Ecto neural progenitor cell (in vitro differentiated cells): ENCODE measurements at regions not wholly inside any gene's neighbourhood (a gene's known extent, or its start where the extent isn't known, plus 50 kb on each side); places are given as distances from the start of the nearest gene placed in this dataset.

Experiments used
- DNase-seq: peaks from one replicate; pipeline ENCODE4 v3.0.0-alpha.2; 2018; ENCODE audit warnings: low spot score

DNA sequence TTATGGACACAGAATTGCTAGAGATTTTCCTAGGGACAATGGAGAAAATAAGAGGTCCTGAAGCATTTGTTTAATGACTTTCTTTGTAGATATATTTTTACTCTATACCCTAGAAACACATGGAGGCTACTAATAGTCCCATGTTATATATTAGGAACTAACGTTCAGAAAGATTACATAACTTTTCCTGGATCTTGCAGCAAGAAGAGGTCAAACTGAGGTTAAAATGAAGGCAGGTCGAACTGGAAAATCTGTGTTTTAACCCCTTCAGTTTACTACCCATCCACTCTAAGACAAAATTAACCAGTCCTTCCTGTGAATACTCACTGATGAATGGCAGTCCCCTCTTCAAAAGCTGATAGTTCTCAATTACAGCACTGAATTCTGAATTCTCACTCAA is 1415.8 kb upstream of the CELF4 start:
- no peak for DNase-seq

DNA sequence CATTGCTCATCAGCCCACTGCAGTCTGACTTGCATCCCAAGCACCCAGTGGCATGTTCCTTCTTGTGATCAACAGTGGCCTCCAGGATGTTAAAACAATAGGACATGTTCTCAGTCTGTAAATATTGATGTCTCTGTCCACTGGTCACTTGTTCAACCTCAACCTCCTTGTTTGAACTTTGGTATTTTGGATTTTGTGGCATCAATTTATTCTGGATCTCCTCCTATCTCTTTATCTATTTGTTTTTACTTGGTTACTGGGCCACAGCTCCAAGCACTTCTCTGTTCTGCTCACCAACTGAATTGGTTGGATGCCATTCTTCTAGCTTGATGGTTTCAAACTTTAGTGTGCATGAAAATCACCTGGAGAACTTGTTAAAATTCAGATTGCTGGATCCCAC is 1414.8 kb upstream of the CELF4 start:
- DNase-seq: no peak

DNA sequence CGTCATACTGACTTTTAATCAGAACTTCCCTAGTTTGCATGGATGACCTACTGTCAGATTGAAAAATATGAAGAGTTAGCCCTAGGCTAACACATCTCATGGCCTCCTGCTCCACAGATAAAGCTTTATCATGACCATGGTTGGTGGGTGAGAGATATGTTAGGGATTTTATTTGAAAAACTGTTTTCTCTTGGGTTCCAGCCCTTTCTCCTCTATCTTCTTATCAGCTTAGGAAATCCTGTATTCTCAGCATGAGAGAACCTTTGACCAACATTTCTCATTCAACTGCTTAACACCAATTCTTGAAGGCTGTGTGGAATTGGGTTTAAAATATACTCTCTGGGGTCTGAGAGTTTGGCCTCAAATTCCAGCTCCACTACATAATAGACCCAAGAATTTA is 1407.0 kb upstream of the CELF4 start:
- no peak for DNase-seq

DNA sequence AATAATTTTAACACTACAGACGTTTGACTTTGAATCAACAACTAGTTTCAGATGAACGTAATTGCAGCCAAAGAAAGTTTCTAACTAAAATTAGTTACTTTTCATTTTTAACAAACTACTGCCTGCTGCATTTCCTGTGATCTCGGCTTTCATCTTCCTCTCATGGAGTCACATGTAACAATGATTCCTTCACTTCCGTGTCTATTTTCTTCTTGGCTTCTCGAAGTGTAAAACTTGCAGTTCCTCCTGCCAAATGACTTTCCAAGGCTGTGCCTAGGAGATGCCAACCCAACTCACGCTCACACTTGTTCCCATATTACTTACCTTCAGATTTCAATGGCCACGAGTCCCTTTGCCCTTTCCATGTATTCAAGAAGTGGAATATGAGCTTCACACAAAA is 1406.3 kb upstream of the CELF4 start:
- no peak for DNase-seq

DNA sequence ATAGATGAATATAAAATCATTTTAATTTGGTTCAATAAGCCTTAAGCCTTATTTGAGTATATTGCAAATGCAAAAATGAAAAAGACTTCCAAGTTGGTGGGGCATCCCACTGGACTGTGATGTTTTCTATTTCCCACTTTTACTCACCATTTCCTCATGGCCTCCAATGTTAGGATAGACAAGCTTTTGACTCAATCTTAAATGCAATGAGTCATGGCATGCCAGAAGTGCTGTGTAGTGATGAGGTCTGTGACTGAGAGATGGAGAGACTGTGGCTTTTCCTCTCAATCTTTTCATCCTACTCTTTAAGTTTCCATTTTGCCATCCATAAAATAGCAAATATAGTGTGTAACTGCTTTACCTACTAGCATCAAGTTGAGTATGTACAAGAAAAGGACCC is 1401.2 kb upstream of the CELF4 start:
- DNase-seq: no peak

DNA sequence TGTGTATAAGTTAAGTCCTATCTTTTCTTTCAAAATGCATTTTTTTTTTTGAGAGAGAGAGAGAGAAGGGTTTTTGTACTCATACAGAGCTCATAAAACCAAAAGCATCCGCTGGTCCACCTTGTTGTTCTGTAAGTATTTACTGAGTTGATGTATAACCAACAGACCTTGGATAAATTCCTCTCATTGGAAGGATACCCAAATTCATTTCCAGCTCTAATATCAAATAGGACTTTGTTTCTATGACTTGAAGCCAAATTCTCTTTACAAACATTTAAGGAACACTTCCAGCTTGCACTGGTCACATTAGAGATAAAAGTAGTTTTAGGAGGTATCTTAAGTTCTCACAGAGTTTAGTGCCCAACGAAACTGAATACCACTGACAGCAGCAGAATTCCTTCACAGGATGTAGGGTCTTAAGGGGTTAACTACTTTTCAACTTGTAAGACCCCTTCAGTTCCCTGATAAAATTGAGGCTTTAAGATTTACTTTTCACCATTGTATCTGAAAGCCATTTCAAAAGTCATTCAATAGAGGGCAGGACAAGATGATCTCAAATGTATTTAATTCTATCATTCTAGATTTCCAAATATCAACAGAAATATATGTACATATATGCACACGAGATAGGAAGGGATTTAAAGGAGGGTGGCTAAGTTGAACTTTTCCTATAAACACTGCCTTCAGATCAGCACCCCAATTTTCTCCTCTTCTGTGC is 1398.5 kb upstream of the CELF4 start:
- DNase-seq: no peak

DNA sequence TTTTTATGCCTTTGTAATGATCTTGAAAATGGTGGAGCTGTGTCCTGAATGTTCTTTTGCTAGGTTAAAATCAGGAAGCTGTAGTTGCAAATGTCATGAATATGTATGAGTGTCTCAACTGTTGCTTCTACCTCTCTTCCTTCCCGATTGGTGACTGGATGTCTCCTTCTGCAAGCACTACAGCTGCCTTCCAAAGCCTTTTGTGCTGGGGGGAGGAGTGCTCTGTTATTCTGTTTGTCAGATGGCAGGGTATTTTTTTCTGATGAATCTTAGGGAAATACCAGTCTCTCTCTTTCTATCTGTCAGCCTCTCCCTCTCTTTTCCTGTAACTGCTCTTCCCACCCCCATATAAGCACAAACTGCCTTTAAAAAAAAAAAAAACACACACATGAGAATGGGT is 1396.3 kb upstream of the CELF4 start:
- DNase-seq: no peak

DNA sequence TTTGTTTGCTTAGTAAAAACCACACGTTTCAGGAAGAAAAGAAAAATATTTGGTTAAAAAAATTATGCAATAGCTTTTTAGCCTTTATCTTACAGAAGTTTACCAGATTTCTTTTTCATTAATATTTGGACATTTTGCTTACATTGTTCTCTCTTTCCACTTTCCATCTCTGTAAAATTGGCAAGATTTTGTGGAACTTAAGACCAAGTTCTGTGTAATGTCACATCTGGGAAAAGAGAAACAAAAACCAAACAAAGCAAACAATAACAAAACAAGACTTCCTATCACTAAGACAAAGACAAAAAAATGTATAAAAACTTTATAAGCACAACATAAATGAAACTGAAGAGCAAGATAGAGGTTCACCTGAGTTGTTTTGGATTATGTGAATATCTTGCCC is 1392.1 kb upstream of the CELF4 start:
- no peak for DNase-seq

DNA sequence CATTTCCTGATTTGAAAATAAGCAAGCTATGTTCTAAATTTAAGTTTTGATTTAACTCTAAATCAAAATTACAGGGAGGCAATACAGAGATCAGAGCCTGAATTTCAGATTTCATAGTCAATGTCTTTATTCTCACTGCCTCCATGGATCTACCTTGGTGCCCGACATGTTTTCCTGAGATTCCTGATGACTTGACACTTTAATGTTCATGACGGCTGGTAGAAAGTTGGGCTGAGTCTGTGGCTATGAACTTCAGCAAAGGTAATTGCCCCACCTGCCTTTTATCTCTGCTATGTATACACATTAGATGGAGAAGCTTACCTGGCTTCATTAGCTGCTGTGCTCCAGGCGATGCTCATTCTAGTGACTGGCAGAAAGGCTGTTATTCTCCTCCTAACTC is 1390.5 kb upstream of the CELF4 start:
- DNase-seq: no peak

DNA sequence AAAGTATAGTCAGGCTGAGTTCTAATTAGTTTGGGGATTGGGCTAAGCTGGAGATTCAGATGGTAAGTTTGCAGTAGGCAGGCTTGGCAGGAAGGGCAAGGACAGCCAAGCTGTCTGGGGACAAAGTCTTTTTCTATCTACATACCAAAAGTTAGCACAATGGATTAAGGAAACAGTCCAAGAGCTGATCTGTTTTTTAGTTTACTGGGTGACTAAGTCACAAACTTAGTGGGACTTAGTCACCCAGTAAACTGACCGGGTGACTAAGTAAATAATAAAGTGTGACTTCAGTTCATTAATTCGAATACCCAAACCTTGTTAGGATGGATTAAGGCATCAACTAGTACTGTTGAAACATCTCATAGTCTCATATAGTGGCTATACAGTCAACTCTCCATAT is 1386.0 kb upstream of the CELF4 start:
- DNase-seq: no peak

DNA sequence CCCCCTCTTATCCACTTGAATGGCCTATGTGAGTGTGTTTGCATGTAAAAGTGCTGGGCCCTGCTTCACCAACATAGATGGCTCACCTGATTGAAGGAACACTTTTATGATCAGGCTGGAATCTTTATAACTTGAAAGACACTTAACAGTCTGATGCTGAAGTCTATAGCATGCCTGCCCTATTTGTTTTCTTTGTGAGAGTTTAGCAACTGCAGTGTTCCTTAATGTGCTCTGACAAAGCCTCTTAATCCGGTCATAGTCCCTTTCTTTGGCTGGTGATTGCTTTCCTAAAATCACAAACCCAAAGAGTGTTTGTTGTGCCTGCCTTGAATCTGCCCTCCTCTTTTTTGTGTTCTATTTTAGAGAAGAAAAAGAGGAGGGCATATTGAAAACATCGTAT is 1382.8 kb upstream of the CELF4 start:
- DNase-seq: no peak

DNA sequence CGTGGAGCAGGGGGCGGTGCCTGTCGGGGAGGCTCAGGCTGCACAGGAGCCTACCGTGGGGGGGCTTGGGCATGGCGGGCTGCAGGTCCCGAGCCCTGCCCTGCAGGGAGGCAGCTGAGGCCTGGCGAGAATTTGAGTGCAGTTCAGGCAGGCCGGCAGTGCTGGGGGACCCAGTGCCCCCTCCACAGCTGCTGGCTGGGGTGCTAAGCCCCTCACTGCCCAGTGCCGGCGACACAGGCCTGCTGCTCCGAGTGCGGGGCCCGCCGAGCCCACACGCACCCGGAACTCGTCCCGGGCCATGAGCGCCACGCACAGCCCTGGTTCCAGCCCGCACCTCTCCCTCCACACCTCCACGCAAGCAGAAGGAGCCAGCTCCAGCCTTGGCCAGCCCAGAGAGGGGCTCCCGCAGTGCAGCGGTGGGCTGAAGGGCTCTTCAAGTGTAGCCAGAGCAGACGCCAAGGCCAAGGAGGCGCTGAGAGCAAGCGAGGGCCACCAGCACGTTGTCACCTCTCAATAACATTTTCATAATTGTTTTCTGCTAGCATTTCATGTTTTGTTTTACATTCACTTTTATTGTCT is 1378.9 kb upstream of the CELF4 start:
- no peak for DNase-seq

DNA sequence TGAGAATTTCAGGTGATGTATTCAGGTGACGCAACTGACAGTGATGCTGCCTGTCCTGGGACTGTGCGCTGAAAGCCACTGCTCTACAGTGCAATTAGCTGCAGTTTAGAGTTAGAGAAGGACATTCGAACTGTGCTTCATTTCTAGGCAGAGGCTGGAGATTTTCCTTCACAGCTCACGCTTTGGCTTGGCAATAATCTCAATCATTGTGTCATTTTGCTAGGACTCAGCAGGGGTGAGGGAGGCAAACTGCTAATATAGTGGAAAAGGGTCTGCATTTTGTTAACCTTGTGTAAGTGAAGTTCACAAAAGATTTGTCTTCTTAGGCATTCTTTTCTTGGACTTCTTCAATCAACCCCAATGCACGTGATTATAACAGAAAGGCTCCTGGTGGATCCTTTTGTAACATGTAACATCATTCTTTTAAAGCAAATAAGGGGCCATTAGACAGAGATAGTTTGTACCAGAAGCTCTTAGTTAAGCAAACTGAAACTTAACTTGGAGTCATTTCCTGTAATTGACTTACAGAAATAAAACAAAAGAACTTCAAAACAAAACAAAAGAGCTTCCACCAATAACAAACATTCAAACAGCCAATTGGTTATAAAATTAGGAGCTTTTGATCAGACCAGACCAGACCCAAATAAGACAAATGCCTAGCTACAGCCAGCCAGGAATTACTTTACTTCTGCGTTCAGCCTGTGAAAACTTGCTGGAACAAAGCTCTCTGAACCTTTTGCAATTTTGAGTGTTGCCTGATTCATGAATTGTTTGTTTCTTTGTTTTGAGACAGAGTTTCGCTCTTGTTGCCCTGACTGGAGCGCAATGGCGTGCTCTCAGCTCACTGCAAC is 1376.3 kb upstream of the CELF4 start:
- no peak for DNase-seq

DNA sequence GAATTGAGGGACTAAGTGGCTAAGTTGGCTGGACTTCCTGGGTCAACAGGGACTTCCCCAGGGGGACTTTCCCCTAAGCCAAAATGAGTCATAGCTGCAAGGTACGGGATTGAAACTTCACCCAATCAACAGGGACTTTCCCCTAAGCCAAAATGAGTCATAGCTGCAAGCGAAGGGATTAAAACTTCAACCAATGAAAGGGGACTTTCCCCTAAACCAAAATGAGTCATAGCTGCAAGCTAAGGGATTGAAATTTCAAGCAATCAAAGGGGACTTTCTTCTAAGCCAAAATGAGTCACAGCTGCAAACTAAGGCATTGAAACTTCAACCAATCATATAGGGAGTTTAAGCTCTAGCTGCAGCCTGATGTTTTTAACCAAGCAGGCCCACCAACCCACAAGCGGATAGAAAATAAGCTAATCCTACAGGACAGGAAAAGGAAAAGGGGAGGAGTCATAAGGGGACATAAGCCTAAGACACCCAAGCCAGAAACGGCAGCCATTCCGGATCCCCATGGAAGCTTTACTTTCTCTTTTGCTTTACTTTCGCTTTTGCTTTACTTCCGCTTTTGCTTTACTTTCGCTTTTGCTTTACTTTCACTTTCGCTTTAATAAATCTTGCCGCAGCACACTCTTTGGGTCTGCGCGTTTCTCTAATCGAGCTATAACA is 1375.4 kb upstream of the CELF4 start:
- DNase-seq: no peak

DNA sequence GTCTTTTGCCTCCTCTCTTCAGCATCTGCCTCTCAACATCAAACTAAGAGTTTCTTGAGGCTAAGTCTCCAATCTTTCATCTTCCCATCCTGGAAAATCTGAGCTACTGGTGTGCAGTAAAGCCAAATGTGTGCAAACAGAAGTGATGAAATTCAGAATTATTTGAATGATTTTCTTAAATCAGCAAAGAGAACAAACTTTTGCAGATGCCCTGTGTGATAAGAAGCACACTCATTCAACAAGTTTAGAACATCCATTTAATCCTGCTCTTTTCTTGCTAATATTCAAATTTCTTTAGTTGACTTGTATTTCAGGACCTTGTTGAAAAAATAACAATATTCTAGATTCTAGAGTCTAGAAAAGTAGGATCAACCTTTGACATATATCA is 1374.9 kb upstream of the CELF4 start:
- no peak for DNase-seq

DNA sequence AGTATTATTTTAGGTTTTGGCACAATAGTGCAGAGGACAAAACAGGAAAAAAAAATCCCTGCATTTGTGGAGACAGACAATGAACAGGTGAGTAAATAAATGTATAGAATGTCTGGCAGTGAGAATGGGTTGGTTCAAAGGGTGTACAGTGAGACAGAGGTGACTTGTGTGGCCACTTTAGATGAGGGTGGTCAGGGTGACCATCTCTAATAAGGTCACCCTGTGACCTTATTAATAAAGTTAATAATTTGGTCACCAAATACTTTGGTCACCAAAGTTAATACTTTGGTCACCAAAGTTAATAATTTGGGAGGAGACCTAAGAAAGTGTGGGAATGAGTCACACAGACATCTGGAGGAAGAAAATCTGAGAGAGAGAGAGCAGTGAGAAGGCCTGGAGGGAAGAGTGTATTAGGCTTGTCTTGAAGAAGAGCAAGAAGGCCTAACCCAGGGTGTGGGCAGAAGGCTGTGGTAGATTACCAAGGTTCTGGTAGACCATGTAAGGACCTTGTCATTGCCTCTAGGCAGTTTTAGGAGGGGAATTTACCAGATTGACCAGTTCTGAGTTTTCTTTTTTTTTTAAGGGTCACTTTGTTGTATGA is 1368.4 kb upstream of the CELF4 start:
- no peak for DNase-seq

DNA sequence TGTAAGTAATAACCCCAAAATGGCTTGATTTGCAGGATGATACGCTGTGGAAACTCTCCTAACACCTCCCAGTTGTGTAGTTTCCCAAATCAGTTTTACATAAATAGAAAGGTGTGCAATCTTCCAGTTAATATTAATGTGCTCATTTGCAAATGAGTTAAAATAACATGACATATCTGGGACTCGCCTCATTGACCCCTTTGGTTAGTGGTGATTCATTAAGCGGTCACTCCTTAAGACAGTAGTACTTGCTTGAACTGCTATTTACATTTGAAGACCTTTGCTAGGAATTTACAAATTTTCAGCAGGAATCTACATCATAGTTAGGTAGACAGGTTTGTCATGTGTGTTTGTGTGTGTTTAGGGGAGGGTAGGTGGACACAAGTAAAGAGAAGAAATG is 1367.7 kb upstream of the CELF4 start:
- no peak for DNase-seq

DNA sequence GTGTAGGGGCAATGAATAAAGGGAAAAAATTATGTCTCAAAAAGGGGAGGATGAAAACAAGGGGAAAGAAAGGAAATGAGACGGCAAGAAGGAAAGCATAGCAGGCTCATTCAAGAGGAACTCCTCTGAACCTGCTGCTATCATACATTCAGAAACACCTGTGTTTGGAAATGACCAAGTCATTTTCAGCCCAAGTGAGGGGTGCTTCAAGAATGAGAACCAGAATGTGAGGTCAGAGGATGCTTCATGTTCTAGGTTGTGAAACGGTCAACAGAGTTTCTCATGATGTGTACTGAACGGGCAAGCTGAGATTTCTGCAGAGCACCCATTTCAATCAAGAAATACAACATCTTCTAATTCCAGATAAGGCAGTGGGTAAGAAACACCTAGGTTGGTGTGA is 1367.2 kb upstream of the CELF4 start:
- no peak for DNase-seq

DNA sequence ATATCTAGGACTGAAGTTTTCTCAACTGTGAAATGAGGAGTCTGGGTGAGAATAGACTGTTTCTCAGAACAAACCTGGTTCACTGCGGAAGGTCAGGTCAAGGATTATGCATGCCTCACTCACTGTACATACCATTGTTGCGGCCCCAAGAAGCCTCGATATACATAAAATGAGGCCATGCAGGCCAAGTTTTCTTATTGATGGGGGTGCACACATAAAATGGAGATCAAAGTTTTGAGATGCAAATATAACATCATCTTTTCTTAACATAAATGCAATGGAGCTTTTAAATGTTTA is 1366.1 kb upstream of the CELF4 start:
- DNase-seq: no peak

DNA sequence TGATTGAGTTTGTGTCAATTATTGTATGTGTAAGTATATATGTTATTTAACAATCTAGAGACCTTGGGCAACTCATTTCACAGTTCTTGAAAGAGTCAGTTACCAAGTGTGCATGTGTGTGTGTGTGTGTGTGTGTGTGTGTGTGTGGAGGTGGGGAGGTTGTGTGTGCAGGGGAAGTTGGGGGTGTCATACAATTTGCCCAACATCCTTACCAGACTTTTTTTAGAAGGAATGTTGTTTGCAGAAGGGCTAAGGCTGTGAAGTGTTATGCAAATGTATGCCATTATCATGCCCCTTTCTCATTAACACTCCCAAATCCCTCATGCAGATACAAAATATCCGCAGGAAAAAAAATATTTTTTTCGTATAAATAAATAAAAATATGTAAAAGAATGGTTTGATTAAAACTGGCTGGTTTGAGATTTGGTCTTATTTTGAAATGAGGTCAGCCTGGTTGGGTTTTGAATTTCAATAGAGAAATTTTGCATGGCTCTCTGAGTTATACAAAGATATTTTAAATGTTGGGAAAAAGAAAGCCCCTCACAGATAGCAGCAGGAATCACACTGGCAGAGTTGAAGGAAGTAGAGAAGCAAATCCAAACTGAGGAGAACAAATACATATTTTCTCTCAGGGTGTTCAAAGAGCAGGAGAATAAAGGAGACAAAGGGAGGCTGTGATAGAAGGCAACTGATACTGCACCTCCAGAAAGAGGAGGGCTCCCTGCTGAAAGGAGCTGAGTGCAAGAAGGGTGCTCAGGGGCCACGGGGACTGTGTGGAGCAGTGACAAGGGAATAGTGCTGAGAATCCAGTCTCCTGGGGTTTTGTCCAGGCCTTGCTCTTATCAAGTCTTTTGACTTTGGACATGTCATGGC is 1365.5 kb upstream of the CELF4 start:
- no peak for DNase-seq

DNA sequence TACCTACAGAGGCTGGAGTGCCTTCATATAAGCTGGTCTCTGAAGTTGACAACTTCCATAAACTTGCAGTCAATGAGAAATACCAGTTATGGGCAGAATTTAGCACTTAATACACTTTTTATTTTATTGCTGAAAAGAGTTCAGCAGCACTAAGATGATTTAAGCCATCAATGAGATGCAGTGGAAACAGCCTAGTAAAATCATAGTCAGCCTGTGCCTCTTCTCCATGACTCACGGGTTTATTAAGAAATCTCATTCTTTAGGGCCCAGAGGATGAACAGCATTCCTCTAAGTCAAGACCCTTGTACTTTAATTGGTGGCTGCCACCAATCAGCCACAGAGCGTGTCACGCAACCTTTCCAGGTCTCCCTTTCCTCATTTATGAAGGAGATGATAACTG is 1357.9 kb upstream of the CELF4 start:
- DNase-seq: no peak

DNA sequence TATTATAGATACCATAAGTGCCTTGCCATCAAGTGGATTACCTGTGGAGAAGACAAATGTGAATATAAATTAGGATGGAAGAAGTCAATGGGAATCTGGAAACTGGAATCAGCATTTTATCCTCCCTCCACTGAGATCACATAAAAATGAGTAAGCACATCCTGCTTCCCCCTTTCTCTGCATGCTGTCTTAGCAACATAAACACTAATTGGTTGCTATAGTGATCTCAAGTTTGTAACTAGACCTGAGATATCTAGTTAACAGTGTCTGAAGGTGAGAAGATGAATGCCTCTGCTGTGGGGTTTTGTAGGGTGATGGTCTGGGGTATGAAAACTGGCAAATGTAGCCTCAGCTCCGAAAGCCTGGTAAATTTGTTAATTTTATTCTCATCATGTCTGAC is 1357.5 kb upstream of the CELF4 start:
- no peak for DNase-seq
